ENCODE measurements at regions not wholly inside any gene's neighbourhood (a gene's known extent, or its start where the extent isn't known, plus 50 kb on each side); places are given as distances from the start of the nearest gene placed in this dataset.

GRCh38 chr1:221643404-221644144 is 98.3 kb downstream of the DUSP10 start:
- no peaks in the 10 kb centered on the region for H3K36me3 ChIP-seq (ENCODE audit: control insufficient read depth in 3 of 3, insufficient read depth in 2 of 3, low read depth in 1 of 3, low read length in 3 of 3)
- FAIRE-seq = no peak
- no peak overlapping the region for H3K27ac ChIP-seq (ENCODE audit: low read depth in 1 of 3, low read length in 2 of 3)
- H3K4me1 ChIP-seq (ENCODE audit: control insufficient read depth in 3 of 3, insufficient read depth in 2 of 3, low read depth in 1 of 3, low read length in 2 of 3) = no peaks in the 10 kb centered on the region
- no peaks in the 10 kb centered on the region for H3K9me3 ChIP-seq (ENCODE audit: control insufficient read depth in 2 of 2, insufficient read depth in 1 of 2, low read depth in 1 of 2, low read length in 1 of 2)
- DNase-seq = no peak
- no peak overlapping the region for H3K4me3 ChIP-seq (ENCODE audit: low read depth in 1 of 3, low read length in 3 of 3)
- no peaks in the 10 kb centered on the region for H3K27me3 ChIP-seq (ENCODE audit: control insufficient read depth in 3 of 3, insufficient read depth in 3 of 3, low read length in 3 of 3)
- WGBS, 3 donors = 42 to 73% (median 48%) methylated on average over 1 of the region's 1 CpG

- Histone ChIP-seq H3K4me3 (ENCODE audit: low read depth in 1 of 3, low read length in 3 of 3) (no peak overlapping the region), H3K27me3 (ENCODE audit: control insufficient read depth in 3 of 3, insufficient read depth in 3 of 3, low read length in 3 of 3) (no peaks in the 10 kb centered on the region), H3K9me3 (ENCODE audit: control insufficient read depth in 2 of 2, insufficient read depth in 1 of 2, low read depth in 1 of 2, low read length in 1 of 2) (no peaks in the 10 kb centered on the region), H3K27ac (ENCODE audit: low read depth in 1 of 3, low read length in 2 of 3) (no peak overlapping the region), H3K36me3 (ENCODE audit: control insufficient read depth in 3 of 3, insufficient read depth in 2 of 3, low read depth in 1 of 3, low read length in 3 of 3) (no peaks in the 10 kb centered on the region), H3K4me1 (ENCODE audit: control insufficient read depth in 3 of 3, insufficient read depth in 2 of 3, low read depth in 1 of 3, low read length in 2 of 3) (no peaks in the 10 kb centered on the region)
- FAIRE-seq = no peak
- no peak for DNase-seq
- WGBS, 3 donors = 59 to 84% (median 77%) methylated on average over 3 of the region's 3 CpGs
These were observed 97.8 kb downstream of the DUSP10 start for GRCh38 chr1:221644145-221644448.

- no peak overlapping the region for H3K27ac ChIP-seq (ENCODE audit: low read depth in 1 of 3, low read length in 2 of 3)
- H3K36me3 ChIP-seq (ENCODE audit: control insufficient read depth in 3 of 3, insufficient read depth in 2 of 3, low read depth in 1 of 3, low read length in 3 of 3) = no peaks in the 10 kb centered on the region
- WGBS, 3 donors = 74 to 78% (median 76%) methylated on average over 2 of the region's 2 CpGs
- no peaks in the 10 kb centered on the region for H3K4me1 ChIP-seq (ENCODE audit: control insufficient read depth in 3 of 3, insufficient read depth in 2 of 3, low read depth in 1 of 3, low read length in 2 of 3)
- H3K9me3 ChIP-seq (ENCODE audit: control insufficient read depth in 2 of 2, insufficient read depth in 1 of 2, low read depth in 1 of 2, low read length in 1 of 2) = no peaks in the 10 kb centered on the region
- no peaks in the 10 kb centered on the region for H3K27me3 ChIP-seq (ENCODE audit: control insufficient read depth in 3 of 3, insufficient read depth in 3 of 3, low read length in 3 of 3)
- DNase-seq = no peak
- H3K4me3 ChIP-seq (ENCODE audit: low read depth in 1 of 3, low read length in 3 of 3) = no peak overlapping the region
- FAIRE-seq = no peak
These were observed 97.1 kb downstream of the DUSP10 start for GRCh38 chr1:221644663-221645258.

- Histone ChIP-seq H3K27me3 (ENCODE audit: control insufficient read depth in 3 of 3, insufficient read depth in 3 of 3, low read length in 3 of 3) (no peaks in the 10 kb centered on the region), H3K9me3 (ENCODE audit: control insufficient read depth in 2 of 2, insufficient read depth in 1 of 2, low read depth in 1 of 2, low read length in 1 of 2) (no peaks in the 10 kb centered on the region), H3K4me1 (ENCODE audit: control insufficient read depth in 3 of 3, insufficient read depth in 2 of 3, low read depth in 1 of 3, low read length in 2 of 3) (no peaks in the 10 kb centered on the region), H3K36me3 (ENCODE audit: control insufficient read depth in 3 of 3, insufficient read depth in 2 of 3, low read depth in 1 of 3, low read length in 3 of 3) (no peaks in the 10 kb centered on the region), H3K27ac (ENCODE audit: low read depth in 1 of 3, low read length in 2 of 3) (no peak overlapping the region), H3K4me3 (ENCODE audit: low read depth in 1 of 3, low read length in 3 of 3) (no peak overlapping the region)
- WGBS, 3 donors = 66 to 80% (median 67%) methylated on average over 1 of the region's 1 CpG
- FAIRE-seq (no peak), DNase-seq (no peak)
These were observed 93.7 kb downstream of the DUSP10 start for GRCh38 chr1:221648201-221648600.
